MM.1S (cell line): ENCODE measurements at regions not wholly inside any gene's neighbourhood (a gene's known extent, or its start where the extent isn't known, plus 50 kb on each side); places are given as distances from the start of the nearest gene placed in this dataset.

Source experiments
- DNase-seq: peaks from one replicate; pipeline ENCODE4 v3.0.0-alpha.2; 2015
- H2AFZ ChIP-seq: fragments of 300-600 bp; sonication (generic); 2 replicates; pipeline ENCODE4 v1.6.0; 2016; ENCODE audit warnings: antibody characterized with exemption, low read length
- H3F3A ChIP-seq: fragments of 300-600 bp; sonication (generic); 2 replicates; pipeline ENCODE4 v1.6.1; 2016; ENCODE audit warnings: mild to moderate bottlenecking, antibody characterized with exemption, low read length, moderate library complexity, mixed read lengths; ENCODE audit not compliant: insufficient read depth
- H3K27ac ChIP-seq: fragments of 300-600 bp; sonication (generic); 2 replicates; pipeline ENCODE4 v1.5.1; 2016; ENCODE audit warnings: mild to moderate bottlenecking, low read length
- H3K27me3 ChIP-seq: fragments of 300-600 bp; sonication (generic); replicated peaks from 2 replicates; pipeline ENCODE4 v1.6.0; 2016; ENCODE audit warnings: low read length; ENCODE audit not compliant: insufficient read depth
- H3K36me3 ChIP-seq: fragments of 300-600 bp; sonication (generic); replicated peaks from 2 replicates; pipeline ENCODE4 v1.6.1; 2016; ENCODE audit warnings: mild to moderate bottlenecking, low read length, mixed read lengths; ENCODE audit not compliant: insufficient read depth
- H3K4me1 ChIP-seq: fragments of 300-600 bp; sonication (generic); 2 replicates; pipeline ENCODE4 v1.6.1; 2016; ENCODE audit warnings: low read length, mixed read lengths
- H3K4me2 ChIP-seq: fragments of 300-600 bp; sonication (generic); 2 replicates; pipeline ENCODE4 v1.6.0; 2016; ENCODE audit warnings: low read depth, low read length
- H3K4me3 ChIP-seq: fragments of 300-600 bp; sonication (generic); 2 replicates; pipeline ENCODE4 v1.5.1; 2016; ENCODE audit warnings: low read length, mixed read lengths
- H3K79me2 ChIP-seq: fragments of 300-600 bp; sonication (generic); 2 replicates; pipeline ENCODE4 v1.6.1; 2016; ENCODE audit warnings: mixed run types, low read length, mixed read lengths
- H3K9ac ChIP-seq: fragments of 300-600 bp; sonication (generic); 2 replicates; pipeline ENCODE4 v1.6.1; 2016; ENCODE audit warnings: low read length, mixed read lengths
- H3K9me2 ChIP-seq: fragments of 300-600 bp; sonication (generic); replicated peaks from 2 replicates; pipeline ENCODE4 v1.6.1; 2016; ENCODE audit warnings: mild to moderate bottlenecking, low read length, mixed read lengths; ENCODE audit not compliant: insufficient read depth
- H3K9me3 ChIP-seq: fragments of 300-600 bp; sonication (generic); replicated peaks from 2 replicates; pipeline ENCODE4 v1.6.1; 2016; ENCODE audit warnings: mild to moderate bottlenecking, low read length, mixed read lengths; ENCODE audit not compliant: insufficient read depth
- H4K20me1 ChIP-seq: fragments of 300-600 bp; sonication (generic); 2 replicates; pipeline ENCODE4 v1.6.1; 2016; ENCODE audit warnings: mild to moderate bottlenecking, low read length, moderate library complexity, mixed read lengths; ENCODE audit not compliant: insufficient read depth
- CTCF ChIP-seq: fragments of 300-600 bp; sonication (generic); IDR thresholded peaks from 2 replicates; pipeline ENCODE4 v1.5.1; 2016; ENCODE audit warnings: antibody characterized with exemption, low read length, mixed read lengths
- EZH2 ChIP-seq: fragments of 300-600 bp; sonication (generic); optimal IDR thresholded peaks from 2 replicates; pipeline ENCODE3; 2017; ENCODE audit warnings: low read depth, mild to moderate bottlenecking, antibody characterized with exemption, low read length, mixed read lengths
- EZH2phosphoT487 ChIP-seq: fragments of 300-600 bp; sonication (generic); IDR thresholded peaks from 2 replicates; pipeline ENCODE4 v1.6.1; 2018; ENCODE audit warnings: antibody characterized with exemption, low read length

GRCh38 chr10:109037978-109038377 lies 885.3 kb downstream of the XPNPEP1 start:
- no peaks in the 10 kb centered on the region for H3F3A ChIP-seq
- H3K36me3 ChIP-seq = no peaks in the 10 kb centered on the region
- DNase-seq = no peak
- no peak overlapping the region for H3K9ac ChIP-seq
- no peak overlapping the region for H2AFZ ChIP-seq
- no peak overlapping the region for H3K4me3 ChIP-seq
- no peaks in the 10 kb centered on the region for H3K27me3 ChIP-seq
- no peak for TF ChIP-seq EZH2phosphoT487
- no peak for TF ChIP-seq CTCF
- TF ChIP-seq EZH2 = no peak
- no peak overlapping the region for H3K27ac ChIP-seq
- H4K20me1 ChIP-seq = no peaks in the 10 kb centered on the region
- H3K4me2 ChIP-seq = no peak overlapping the region
- no peaks in the 10 kb centered on the region for H3K9me2 ChIP-seq
- no peaks in the 10 kb centered on the region for H3K4me1 ChIP-seq
- H3K79me2 ChIP-seq = no peaks in the 10 kb centered on the region
- H3K9me3 ChIP-seq = no peaks in the 10 kb centered on the region

- no peaks in the 10 kb centered on the region for H3K9me3 ChIP-seq
- TF ChIP-seq CTCF (no peak), EZH2 (no peak), EZH2phosphoT487 (no peak)
Measured at GRCh38 chr10:109030581-109031210, 892.6 kb downstream of the XPNPEP1 start.

DNA sequence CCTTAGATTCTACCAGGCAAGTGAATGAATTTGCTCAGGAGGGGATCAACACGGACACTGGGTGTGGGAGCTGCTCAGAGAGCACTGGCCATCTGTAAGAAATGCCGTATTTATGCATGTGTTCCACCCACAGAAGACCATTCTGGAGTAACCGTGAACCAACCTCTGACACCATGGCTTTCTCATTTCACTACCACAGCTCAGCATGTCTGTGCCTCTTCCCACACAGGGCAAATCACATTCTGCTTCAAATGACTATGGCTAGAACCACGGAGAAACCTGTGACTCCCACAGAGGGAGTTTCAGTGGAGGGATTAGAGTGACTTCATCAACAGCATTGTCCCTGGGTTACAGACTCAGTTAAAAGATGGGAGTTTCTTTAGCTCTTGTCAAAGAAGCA lies 893.4 kb downstream of the XPNPEP1 start:
- Histone ChIP-seq H3K9ac (no peak overlapping the region), H3K4me2 (no peak overlapping the region), H3K9me3 (no peaks in the 10 kb centered on the region), H3K27ac (no peak overlapping the region), H4K20me1 (no peaks in the 10 kb centered on the region), H2AFZ (no peak overlapping the region), H3K79me2 (no peaks in the 10 kb centered on the region), H3K36me3 (no peaks in the 10 kb centered on the region), H3K9me2 (no peaks in the 10 kb centered on the region), H3K4me3 (no peak overlapping the region), H3K4me1 (no peaks in the 10 kb centered on the region), H3F3A (no peaks in the 10 kb centered on the region), H3K27me3 (no peaks in the 10 kb centered on the region)
- TF ChIP-seq EZH2phosphoT487 (no peak), EZH2 (no peak), CTCF (no peak)
- no peak for DNase-seq

More at GRCh38 chr10:109030581-109031210, 892.6 kb downstream of the XPNPEP1 start:
- H3K9ac ChIP-seq = no peak overlapping the region
- no peaks in the 10 kb centered on the region for H3K79me2 ChIP-seq
- no peaks in the 10 kb centered on the region for H3K27me3 ChIP-seq
- no peak overlapping the region for H3K4me3 ChIP-seq
- H3K9me2 ChIP-seq = no peaks in the 10 kb centered on the region
- no peak for DNase-seq
- H3K4me2 ChIP-seq = no peak overlapping the region
- no peak overlapping the region for H3K27ac ChIP-seq
- no peaks in the 10 kb centered on the region for H3F3A ChIP-seq
- H3K4me1 ChIP-seq = no peaks in the 10 kb centered on the region
- no peak overlapping the region for H2AFZ ChIP-seq
- no peaks in the 10 kb centered on the region for H3K36me3 ChIP-seq
- no peaks in the 10 kb centered on the region for H4K20me1 ChIP-seq
